Vagina (tissue), 2 donors: ENCODE measurements at regions not wholly inside any gene's neighbourhood (a gene's known extent, or its start where the extent isn't known, plus 50 kb on each side); places are given as distances from the start of the nearest gene placed in this dataset.
A peak's percentile ranks its signal among the peaks of the same experiment; 100 is the strongest.
"Not testable (repeated sequence)": the region's sequence is repeated elsewhere in the genome, so short reads cannot be mapped to it uniquely, and the experiment has no call there.

Experiments used
- DNase-seq, 2 donors: peaks; one replicate each; pipeline ENCODE4 v3.0.0-alpha.2; 2017; ENCODE audit errors: extremely low spot score in 2 of 2
- H3K27ac ChIP-seq: fragments of 200-600 bp; sonication (generic); one replicate; pipeline ENCODE4 v1.5.1; 2019
- H3K27me3 ChIP-seq: fragments of 200-600 bp; sonication (generic); one replicate; pipeline ENCODE4 v1.5.1; 2019
- H3K36me3 ChIP-seq, 2 donors: fragments of 200-600 bp; sonication (generic); one replicate each; pipeline ENCODE4 v1.5.1; 2017 to 2019
- H3K4me1 ChIP-seq: fragments of 200-600 bp; sonication (generic); one replicate; pipeline ENCODE4 v1.5.1; 2019
- H3K4me3 ChIP-seq, 2 donors: fragments of 200-600 bp; sonication (generic); 1 replicate in 1 of 2; 2 replicates in 1 of 2; pipeline ENCODE4 v1.5.1; 2016 to 2019
- H3K9me3 ChIP-seq: fragments of 200-600 bp; sonication (generic); one replicate; pipeline ENCODE4 v1.5.1; 2019
- POLR2A ChIP-seq, 2 donors: fragments of 450-650 bp; IDR thresholded peaks; one replicate each; pipeline ENCODE4 v1.6.1; 2017; ENCODE audit warnings: antibody characterized with exemption in 2 of 2, mild to moderate bottlenecking in 2 of 2, moderate library complexity in 2 of 2
- POLR2AphosphoS5 ChIP-seq, 2 donors: sonication (generic); formaldehyde crosslinking; IDR thresholded peaks; one replicate each; pipeline ENCODE4 v1.9.0; 2017; ENCODE audit warnings: antibody characterized with exemption in 2 of 2, mild to moderate bottlenecking in 2 of 2, low read depth in 1 of 2; ENCODE audit not compliant: insufficient read depth in 1 of 2
- intact Hi-C: fragments of 100-400 bp; cut with DNase I; formaldehyde crosslinking; loops from one replicate; pipeline ENCODE4 v1.15.1; 2023
- TF ChIP-seq, protein P1 (sequence below), 3 experiments: fragments of 450-650 bp in 2 of 3; fragments of 200-600 bp in 1 of 3; sonication (generic) in 1 of 3; IDR thresholded peaks; one replicate each; pipeline ENCODE4 v1.5.1; 2017 to 2019; ENCODE audit warnings: antibody characterized with exemption in 3 of 3, mild to moderate bottlenecking in 2 of 3, moderate library complexity in 2 of 3

DNA sequence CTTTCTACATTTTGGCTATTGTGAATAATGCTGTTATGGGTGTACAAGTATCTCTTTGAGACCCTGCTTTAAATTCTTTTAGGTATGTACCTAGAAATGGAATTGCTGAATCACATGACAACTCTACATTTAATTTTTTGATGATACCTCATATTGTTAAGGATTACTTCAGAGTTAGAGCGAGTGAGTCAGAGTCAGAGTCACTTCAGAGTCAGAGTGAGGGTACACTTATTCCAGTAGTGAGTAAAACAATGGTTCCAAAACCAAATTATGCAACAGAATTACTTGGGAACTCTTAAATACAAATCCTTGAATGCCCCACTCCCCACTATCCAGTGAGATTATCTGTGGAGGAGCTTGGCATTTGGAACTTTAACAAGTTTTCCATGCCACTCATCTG, 50.3 kb upstream of the SNRK start:
- TF ChIP-seq POLR2A (IDR thresholded peaks at IDR 0.05): no peak
- TF ChIP-seq, protein P1, sequence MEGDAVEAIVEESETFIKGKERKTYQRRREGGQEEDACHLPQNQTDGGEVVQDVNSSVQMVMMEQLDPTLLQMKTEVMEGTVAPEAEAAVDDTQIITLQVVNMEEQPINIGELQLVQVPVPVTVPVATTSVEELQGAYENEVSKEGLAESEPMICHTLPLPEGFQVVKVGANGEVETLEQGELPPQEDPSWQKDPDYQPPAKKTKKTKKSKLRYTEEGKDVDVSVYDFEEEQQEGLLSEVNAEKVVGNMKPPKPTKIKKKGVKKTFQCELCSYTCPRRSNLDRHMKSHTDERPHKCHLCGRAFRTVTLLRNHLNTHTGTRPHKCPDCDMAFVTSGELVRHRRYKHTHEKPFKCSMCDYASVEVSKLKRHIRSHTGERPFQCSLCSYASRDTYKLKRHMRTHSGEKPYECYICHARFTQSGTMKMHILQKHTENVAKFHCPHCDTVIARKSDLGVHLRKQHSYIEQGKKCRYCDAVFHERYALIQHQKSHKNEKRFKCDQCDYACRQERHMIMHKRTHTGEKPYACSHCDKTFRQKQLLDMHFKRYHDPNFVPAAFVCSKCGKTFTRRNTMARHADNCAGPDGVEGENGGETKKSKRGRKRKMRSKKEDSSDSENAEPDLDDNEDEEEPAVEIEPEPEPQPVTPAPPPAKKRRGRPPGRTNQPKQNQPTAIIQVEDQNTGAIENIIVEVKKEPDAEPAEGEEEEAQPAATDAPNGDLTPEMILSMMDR (IDR thresholded peaks at IDR 0.05): no peak
- no peak for TF ChIP-seq POLR2AphosphoS5 (IDR thresholded peaks at IDR 0.05; ENCODE audit: insufficient read depth in 1 of 2, low read depth in 1 of 2)

DNA sequence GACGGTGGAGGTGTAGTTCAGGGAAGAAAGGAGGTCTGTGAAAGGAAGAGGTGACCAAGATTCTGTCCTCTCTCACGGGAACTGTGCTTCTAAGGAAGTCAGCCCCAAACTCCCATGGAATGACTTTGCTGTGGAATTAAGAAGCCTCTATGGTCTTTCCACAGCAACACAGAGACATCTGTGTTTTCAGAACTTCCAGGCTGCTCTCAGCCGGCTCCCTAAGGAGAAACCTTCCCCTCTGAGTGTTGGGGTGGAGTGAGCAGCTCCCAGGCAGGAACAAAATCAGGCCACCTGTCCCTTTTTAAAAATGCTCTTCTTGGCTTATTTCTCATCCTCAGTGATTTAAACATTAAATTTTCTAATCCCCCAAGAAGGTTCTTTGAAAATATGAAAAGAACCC, 53.3 kb upstream of the SNRK start:
- Histone ChIP-seq H3K9me3 (peaks cover 1% of the 10 kb centered on the region), H3K4me1 (peaks cover 11% of the 10 kb centered on the region), H3K27ac (no peak overlapping the region), H3K4me3 (no peak overlapping the region), H3K36me3 (no peaks in the 10 kb centered on the region), H3K27me3 (no peaks in the 10 kb centered on the region)
- intact Hi-C loops: no loop called here
- TF ChIP-seq POLR2A (IDR thresholded peaks at IDR 0.05) (no peak), POLR2AphosphoS5 (IDR thresholded peaks at IDR 0.05; ENCODE audit: insufficient read depth in 1 of 2, low read depth in 1 of 2) (no peak)
- TF ChIP-seq, protein P1 (IDR thresholded peaks at IDR 0.05): no peak
- no peak for DNase-seq

More for the DNA sequence above, 50.3 kb upstream of the SNRK start:
- intact Hi-C loops: no loop called here
- Histone ChIP-seq H3K36me3 (no peaks in the 10 kb centered on the region), H3K9me3 (no peaks in the 10 kb centered on the region), H3K27me3 (no peaks in the 10 kb centered on the region), H3K4me1 (peaks cover 9% of the 10 kb centered on the region), H3K27ac (no peak overlapping the region), H3K4me3 (no peak overlapping the region)
- no peak for DNase-seq

DNA sequence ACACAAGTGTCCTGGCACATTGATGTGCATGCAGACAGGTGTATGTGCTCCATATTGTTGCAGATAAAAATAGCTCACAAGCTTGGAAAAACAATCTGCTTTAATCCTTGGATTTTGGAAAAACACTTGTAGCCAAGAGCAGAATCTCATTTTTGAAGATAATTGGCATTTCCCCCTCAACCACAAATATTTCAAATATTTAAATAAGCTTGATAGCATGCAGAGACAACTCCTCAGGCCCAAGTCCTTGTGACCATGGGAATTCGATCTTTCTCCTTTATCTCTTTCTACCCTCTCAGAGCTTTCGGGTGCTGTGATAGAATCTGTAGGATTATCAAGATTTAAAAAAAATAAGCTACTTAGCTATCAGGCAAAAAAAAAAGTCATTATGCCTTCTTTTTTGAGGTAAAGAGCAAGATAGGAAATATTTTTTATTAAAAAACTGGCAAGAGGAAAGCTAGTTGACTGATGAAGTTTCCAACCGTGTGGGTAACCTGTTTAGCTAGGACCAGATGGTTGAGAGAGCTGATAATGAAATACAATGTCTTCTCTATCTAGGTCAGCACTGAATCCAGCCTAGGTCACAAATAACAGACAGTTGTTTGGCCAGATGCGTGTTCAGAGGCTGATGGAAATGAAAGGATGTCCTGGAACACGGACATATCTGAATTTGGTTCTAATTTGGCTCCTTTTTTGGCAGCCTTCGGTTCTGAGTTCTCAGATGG, 54.9 kb upstream of the SNRK start:
- no peaks in the 10 kb centered on the region for H3K36me3 ChIP-seq
- intact Hi-C loops: no loop called here
- H3K4me3 ChIP-seq: no peak overlapping the region
- H3K9me3 ChIP-seq: peaks cover 8% of the 10 kb centered on the region
- no peak for TF ChIP-seq POLR2AphosphoS5 (IDR thresholded peaks at IDR 0.05; ENCODE audit: insufficient read depth in 1 of 2, low read depth in 1 of 2)
- TF ChIP-seq, protein P1 (IDR thresholded peaks at IDR 0.05): no peak
- TF ChIP-seq POLR2A (IDR thresholded peaks at IDR 0.05): no peak
- no peak overlapping the region for H3K27ac ChIP-seq
- peaks cover 11% of the 10 kb centered on the region for H3K4me1 ChIP-seq
- DNase-seq: no peak
- no peaks in the 10 kb centered on the region for H3K27me3 ChIP-seq

DNA sequence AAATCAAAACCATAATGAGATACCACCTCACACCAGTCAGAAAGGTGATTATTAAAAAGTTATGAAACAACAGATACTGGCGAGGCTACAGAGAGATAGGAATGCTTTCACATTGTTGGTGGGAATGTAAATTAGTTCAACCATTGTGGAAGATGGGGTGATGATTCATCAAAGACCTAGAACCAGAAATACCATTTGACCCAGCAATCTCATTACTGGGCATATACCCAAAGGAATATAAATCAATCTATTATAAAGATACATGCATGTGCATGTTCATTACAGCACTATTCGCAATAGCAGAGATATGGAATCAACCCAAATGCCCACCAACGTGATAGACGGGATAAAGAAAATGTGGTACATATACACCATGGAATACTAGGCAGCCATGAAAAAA, 56.5 kb upstream of the SNRK start:
- H3K27ac ChIP-seq, H3K27me3 ChIP-seq, H3K9me3 ChIP-seq, intact Hi-C loops, DNase-seq, H3K36me3 ChIP-seq, H3K4me3 ChIP-seq: not testable (repeated sequence)
- peaks cover 11% of the 10 kb centered on the region for H3K4me1 ChIP-seq

DNA sequence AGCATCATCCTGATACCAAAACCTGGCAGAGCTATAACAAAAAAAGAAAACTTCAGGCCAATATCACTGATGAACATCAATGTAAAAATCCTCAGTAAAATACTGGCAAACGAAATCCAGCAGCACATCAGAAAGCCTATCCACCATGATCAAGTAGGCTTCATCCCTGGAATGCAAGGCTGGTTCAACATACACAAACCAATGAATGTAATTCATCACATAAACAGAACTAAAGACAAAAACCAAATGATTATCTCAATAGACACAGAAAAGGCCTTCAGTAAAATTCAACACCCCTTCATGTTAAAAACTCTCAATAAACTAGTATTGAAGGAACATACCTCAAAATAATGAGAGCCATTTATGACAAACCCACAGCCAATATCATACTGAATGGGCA, 58.7 kb upstream of the SNRK start:
- DNase-seq, H3K36me3 ChIP-seq, intact Hi-C loops, H3K4me3 ChIP-seq, H3K27ac ChIP-seq, H3K27me3 ChIP-seq, H3K9me3 ChIP-seq: not testable (repeated sequence)
- peaks cover 11% of the 10 kb centered on the region for H3K4me1 ChIP-seq

DNA sequence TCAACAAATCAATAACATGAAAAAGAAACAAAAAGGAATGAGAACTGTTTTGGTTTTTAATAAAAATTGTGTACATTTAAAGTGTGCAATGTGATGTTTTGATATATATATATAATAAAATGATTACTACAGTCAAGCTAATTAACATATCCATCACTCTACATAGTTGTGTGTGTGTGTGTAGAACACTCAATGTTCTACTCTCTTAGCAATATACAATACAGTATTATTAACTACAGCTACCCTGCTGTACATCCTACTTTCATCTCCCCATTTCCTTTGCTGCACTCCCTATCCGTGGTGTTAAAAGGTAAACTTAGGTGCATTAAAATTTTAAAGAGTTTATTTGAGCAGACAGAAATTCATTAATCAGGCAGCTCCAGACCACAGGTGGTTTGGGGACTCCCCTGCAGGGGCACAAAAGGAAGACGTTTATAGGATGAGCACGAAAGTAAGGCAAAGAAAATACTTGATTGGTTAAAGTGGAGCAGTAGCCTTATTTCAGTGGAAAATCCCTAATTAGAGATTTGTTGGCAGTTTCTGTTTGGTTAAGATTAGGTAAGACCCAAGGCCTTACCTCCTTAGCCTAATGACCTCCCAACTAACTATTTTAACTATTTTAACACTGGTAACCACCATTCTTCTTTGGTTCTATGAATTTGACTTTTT, 61.8 kb upstream of the SNRK start:
- Histone ChIP-seq H3K27ac (no peak overlapping the region), H3K36me3 (no peaks in the 10 kb centered on the region), H3K4me1 (no peaks in the 10 kb centered on the region), H3K9me3 (peaks cover 8% of the 10 kb centered on the region), H3K27me3 (no peaks in the 10 kb centered on the region), H3K4me3 (no peak overlapping the region)
- TF ChIP-seq POLR2A (IDR thresholded peaks at IDR 0.05) (no peak), POLR2AphosphoS5 (IDR thresholded peaks at IDR 0.05; ENCODE audit: insufficient read depth in 1 of 2, low read depth in 1 of 2) (no peak)
- TF ChIP-seq, protein P1 (IDR thresholded peaks at IDR 0.05): no peak
- intact Hi-C loops: no loop called here
- DNase-seq: peak in 1 of 2 donors; percentile 10
